Erythroblast (primary cell): ENCODE measurements at regions not wholly inside any gene's neighbourhood (a gene's known extent, or its start where the extent isn't known, plus 50 kb on each side); places are given as distances from the start of the nearest gene placed in this dataset.

ENCODE experiments used
- GATA1 ChIP-seq: IDR thresholded peaks from 2 replicates; pipeline ENCODE4 v1.6.1; 2011; ENCODE audit warnings: low read depth, mild to moderate bottlenecking, control low read depth, low read length, moderate library complexity
- POLR2A ChIP-seq: IDR thresholded peaks from 2 replicates; pipeline ENCODE4 v1.6.1; 2011; ENCODE audit warnings: mild to moderate bottlenecking, low read length

GRCh38 chr20:56774873-56775272 lies 145.8 kb downstream of the TFAP2C start:
- no peak for TF ChIP-seq POLR2A
- TF ChIP-seq GATA1, result no peak
